ENCODE measurements at regions not wholly inside any gene's neighbourhood (a gene's known extent, or its start where the extent isn't known, plus 50 kb on each side); places are given as distances from the start of the nearest gene placed in this dataset.

DNA sequence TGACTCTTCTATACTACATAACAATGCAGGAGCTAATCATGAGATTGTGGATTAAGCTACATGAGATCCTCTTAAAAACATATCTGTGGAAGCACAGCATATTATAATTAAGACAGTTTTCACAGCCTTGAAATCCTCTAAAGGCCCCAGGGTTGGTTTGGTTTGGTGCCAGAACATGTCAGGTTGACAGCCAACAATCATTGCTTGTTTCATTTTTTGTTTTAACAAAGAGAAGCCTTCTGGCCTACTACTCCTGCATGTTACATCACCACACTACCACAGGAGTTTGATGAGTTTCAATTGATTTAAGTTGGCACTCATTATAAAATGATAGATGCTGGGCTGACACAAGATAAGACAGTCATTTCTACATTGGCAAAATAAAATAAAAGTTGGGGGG, 255.9 kb upstream of the ERBB4 start:
- TF ChIP-seq, protein P1, sequence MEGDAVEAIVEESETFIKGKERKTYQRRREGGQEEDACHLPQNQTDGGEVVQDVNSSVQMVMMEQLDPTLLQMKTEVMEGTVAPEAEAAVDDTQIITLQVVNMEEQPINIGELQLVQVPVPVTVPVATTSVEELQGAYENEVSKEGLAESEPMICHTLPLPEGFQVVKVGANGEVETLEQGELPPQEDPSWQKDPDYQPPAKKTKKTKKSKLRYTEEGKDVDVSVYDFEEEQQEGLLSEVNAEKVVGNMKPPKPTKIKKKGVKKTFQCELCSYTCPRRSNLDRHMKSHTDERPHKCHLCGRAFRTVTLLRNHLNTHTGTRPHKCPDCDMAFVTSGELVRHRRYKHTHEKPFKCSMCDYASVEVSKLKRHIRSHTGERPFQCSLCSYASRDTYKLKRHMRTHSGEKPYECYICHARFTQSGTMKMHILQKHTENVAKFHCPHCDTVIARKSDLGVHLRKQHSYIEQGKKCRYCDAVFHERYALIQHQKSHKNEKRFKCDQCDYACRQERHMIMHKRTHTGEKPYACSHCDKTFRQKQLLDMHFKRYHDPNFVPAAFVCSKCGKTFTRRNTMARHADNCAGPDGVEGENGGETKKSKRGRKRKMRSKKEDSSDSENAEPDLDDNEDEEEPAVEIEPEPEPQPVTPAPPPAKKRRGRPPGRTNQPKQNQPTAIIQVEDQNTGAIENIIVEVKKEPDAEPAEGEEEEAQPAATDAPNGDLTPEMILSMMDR (IDR thresholded peaks at IDR 0.05; ENCODE audit: low read length) = no peak
- TF ChIP-seq EZH2 (IDR thresholded peaks at IDR 0.05; ENCODE audit: borderline replicate concordance, low read length) = no peak
